Karpas-422 (cell line): ENCODE measurements at regions not wholly inside any gene's neighbourhood (a gene's known extent, or its start where the extent isn't known, plus 50 kb on each side); places are given as distances from the start of the nearest gene placed in this dataset.
A peak's percentile ranks its signal among the peaks of the same experiment; 100 is the strongest.

Experiments
- DNase-seq: peaks from one replicate; pipeline ENCODE4 v3.0.0-alpha.2; 2015
- H2AFZ ChIP-seq: fragments of 200-600 bp; sonication (generic); 2 replicates; pipeline ENCODE4 v1.6.1; 2014; ENCODE audit warnings: antibody characterized with exemption, low read length, mixed read lengths
- H3K27ac ChIP-seq: fragments of 200-600 bp; sonication (generic); 2 replicates; pipeline ENCODE4 v1.5.1; 2014; ENCODE audit warnings: mild to moderate bottlenecking, low read length, moderate library complexity
- H3K27me3 ChIP-seq: fragments of 200-600 bp; sonication (generic); 2 replicates; pipeline ENCODE4 v1.6.1; 2014; ENCODE audit warnings: low read length, mixed read lengths
- H3K36me3 ChIP-seq: fragments of 200-600 bp; sonication (generic); 2 replicates; pipeline ENCODE4 v1.6.1; 2014; ENCODE audit warnings: low read length, mixed read lengths; ENCODE audit not compliant: insufficient read depth
- H3K4me1 ChIP-seq: fragments of 200-600 bp; sonication (generic); 2 replicates; pipeline ENCODE4 v1.6.1; 2014; ENCODE audit warnings: mild to moderate bottlenecking, low read length, mixed read lengths
- H3K4me2 ChIP-seq: fragments of 200-600 bp; sonication (generic); 2 replicates; pipeline ENCODE4 v1.6.1; 2014; ENCODE audit warnings: low read length, low read depth, mild to moderate bottlenecking; ENCODE audit not compliant: poor library complexity, severe bottlenecking
- H3K4me3 ChIP-seq: fragments of 200-600 bp; sonication (generic); 2 replicates; pipeline ENCODE4 v1.5.1; 2014; ENCODE audit warnings: mild to moderate bottlenecking, antibody characterized with exemption, low read length, mixed read lengths
- H3K79me2 ChIP-seq: fragments of 200-600 bp; sonication (generic); 2 replicates; pipeline ENCODE4 v1.6.1; 2014; ENCODE audit warnings: mild to moderate bottlenecking, low read length, mixed read lengths
- H3K9ac ChIP-seq: fragments of 200-600 bp; sonication (generic); 2 replicates; pipeline ENCODE4 v1.6.0; 2014; ENCODE audit warnings: low read length
- H3K9me2 ChIP-seq: fragments of 200-600 bp; sonication (generic), shearing (Covaris generic); replicated peaks from 2 replicates; pipeline ENCODE4 v1.6.0; 2014; ENCODE audit warnings: mild to moderate bottlenecking, low read length, moderate library complexity; ENCODE audit not compliant: insufficient read depth
- H3K9me3 ChIP-seq: fragments of 300-700, 200-600 bp; sonication (generic); 2 replicates; pipeline ENCODE4 v1.6.1; 2014; ENCODE audit warnings: low read length, mixed read lengths
- H4K20me1 ChIP-seq: fragments of 200-600 bp; sonication (generic); 2 replicates; pipeline ENCODE4 v1.6.1; 2014; ENCODE audit warnings: mild to moderate bottlenecking, antibody characterized with exemption, low read length, low read depth; ENCODE audit not compliant: insufficient read depth

DNA sequence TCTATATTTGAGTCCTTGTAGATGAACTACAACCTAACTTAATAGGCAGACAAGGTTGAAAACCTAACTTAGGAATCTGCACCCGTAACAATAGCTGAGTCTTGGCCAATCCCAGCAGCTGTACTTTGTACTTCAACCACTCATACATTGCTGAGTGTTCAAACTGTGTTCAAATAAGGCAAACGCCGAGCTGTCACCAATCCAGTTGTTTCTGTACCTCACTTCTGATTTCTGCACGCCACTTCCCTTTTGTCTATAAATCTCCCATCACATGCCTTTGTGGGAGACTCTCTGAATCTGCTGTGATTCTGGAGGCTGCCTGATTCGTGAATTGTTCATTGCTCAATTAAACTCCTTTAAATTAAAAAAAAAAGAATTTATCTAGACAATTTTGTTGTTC is 167.8 kb upstream of the TUT7 start:
- Histone ChIP-seq H3K4me3 (no peak overlapping the region), H3K79me2 (no peaks in the 10 kb centered on the region), H3K36me3 (no peaks in the 10 kb centered on the region), H4K20me1 (no peaks in the 10 kb centered on the region), H3K27me3 (no peaks in the 10 kb centered on the region), H3K9ac (no peak overlapping the region), H3K4me1 (no peaks in the 10 kb centered on the region), H2AFZ (peak overlapping the region; percentile 27; the same call in 1 of the 2 replicates), H3K9me3 (no peaks in the 10 kb centered on the region), H3K4me2 (no peak overlapping the region), H3K27ac (no peak overlapping the region), H3K9me2 (no peaks in the 10 kb centered on the region)
- peak; percentile 46 for DNase-seq

DNA sequence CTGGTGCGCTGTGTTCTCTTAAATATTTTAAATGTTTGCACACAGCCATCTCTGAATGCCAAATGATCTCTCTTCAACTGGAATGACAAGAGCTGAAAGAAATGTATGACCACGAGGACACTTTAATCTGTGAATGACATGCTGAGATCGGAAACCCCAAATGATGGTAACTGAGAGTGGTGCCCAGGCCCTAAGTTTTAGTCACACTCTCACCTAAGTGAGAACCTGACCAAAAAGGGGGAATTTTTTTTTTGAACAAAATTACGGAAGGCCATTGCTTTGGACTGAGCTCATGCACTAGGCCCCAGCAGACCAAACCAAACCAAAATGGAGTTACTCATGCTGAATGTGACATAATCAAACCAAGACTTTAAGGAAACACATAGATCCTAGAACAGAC is 167.1 kb upstream of the TUT7 start:
- DNase-seq, result no peak

DNA sequence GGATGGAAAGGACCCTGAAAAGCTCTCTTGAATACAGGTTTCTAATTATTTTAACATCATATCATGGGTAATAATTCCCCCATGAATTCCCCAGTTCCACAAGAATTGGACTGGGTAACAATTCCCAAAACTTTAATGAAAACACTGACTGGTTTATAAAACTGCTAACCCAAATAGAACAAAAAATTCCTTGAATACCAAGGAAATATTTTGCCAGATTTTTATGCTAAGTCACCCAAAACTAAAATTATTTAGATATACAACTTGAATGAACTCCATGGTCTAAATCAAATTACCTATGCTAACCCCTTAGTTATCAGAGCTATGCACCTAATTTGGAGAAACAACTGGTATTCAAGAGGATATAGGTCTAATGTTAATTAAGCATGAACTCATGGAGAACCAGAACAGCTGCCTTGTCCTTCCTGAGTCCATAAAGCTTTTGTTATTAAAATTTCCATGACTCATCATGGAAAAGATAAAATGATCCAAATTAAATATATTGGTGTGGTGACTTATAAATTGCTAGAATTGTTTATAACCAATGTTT is 164.9 kb upstream of the TUT7 start:
- Histone ChIP-seq H3K27me3 (no peaks in the 10 kb centered on the region), H3K79me2 (no peaks in the 10 kb centered on the region), H2AFZ (no peak overlapping the region), H3K27ac (no peak overlapping the region), H3K9me3 (no peaks in the 10 kb centered on the region), H3K36me3 (no peaks in the 10 kb centered on the region), H4K20me1 (no peaks in the 10 kb centered on the region), H3K4me2 (no peak overlapping the region), H3K4me3 (no peak overlapping the region), H3K4me1 (no peaks in the 10 kb centered on the region), H3K9ac (no peak overlapping the region), H3K9me2 (no peaks in the 10 kb centered on the region)
- no peak for DNase-seq

More for the DNA sequence above, 167.1 kb upstream of the TUT7 start:
- no peaks in the 10 kb centered on the region for H3K4me1 ChIP-seq
- H3K27ac ChIP-seq, result no peak overlapping the region
- H3K4me2 ChIP-seq, result no peak overlapping the region
- no peak overlapping the region for H2AFZ ChIP-seq
- no peak overlapping the region for H3K4me3 ChIP-seq
- no peaks in the 10 kb centered on the region for H3K36me3 ChIP-seq
- no peaks in the 10 kb centered on the region for H3K27me3 ChIP-seq
- H4K20me1 ChIP-seq, result no peaks in the 10 kb centered on the region
- H3K9ac ChIP-seq, result no peak overlapping the region
- no peaks in the 10 kb centered on the region for H3K79me2 ChIP-seq
- no peaks in the 10 kb centered on the region for H3K9me3 ChIP-seq
- no peaks in the 10 kb centered on the region for H3K9me2 ChIP-seq

DNA sequence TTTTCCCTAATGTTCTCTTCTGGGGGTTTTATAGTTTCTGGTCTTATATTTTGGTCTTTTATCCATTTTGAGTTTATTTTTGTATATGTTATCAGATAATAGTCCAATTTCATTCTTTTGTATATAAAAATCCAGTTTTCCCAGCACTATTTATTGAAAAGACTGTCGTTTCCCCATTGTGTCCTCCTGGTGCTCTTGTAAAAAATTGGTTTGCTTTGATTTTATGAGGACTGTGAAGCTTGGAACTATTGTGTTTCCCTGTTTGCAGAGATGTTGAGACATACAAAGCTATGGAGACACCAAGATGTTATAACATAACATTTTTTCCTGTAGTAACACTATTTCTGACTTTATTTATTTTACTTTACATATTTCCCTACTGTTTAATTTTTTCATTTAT is 163.3 kb upstream of the TUT7 start:
- no peak overlapping the region for H3K4me2 ChIP-seq
- no peaks in the 10 kb centered on the region for H3K27me3 ChIP-seq
- DNase-seq, result no peak
- H3K4me1 ChIP-seq, result no peaks in the 10 kb centered on the region
- H3K9ac ChIP-seq, result no peak overlapping the region
- no peaks in the 10 kb centered on the region for H4K20me1 ChIP-seq
- no peak overlapping the region for H3K27ac ChIP-seq
- H3K79me2 ChIP-seq, result no peaks in the 10 kb centered on the region
- no peak overlapping the region for H3K4me3 ChIP-seq
- no peak overlapping the region for H2AFZ ChIP-seq
- no peaks in the 10 kb centered on the region for H3K9me3 ChIP-seq
- no peaks in the 10 kb centered on the region for H3K36me3 ChIP-seq
- no peaks in the 10 kb centered on the region for H3K9me2 ChIP-seq

DNA sequence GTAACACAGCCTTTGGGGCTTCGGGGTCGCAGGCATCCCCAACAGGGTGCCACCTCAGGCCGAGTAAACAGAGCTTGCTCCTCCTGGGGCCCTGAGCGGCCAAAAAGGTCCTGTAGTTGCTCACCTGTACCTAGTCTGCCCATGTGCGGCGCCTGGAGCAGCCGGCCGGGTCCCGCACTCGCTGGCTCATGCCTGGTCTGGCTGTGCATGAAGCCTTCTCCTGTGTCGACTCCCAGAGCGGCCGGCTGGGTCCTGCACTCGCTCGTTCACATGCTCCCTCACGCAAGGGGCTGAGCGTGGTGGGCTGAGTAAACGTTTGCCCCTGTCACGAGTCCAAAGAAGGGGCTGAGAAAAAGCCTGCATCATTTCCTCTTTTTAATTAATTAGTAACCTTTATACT is 162.4 kb upstream of the TUT7 start:
- Histone ChIP-seq H2AFZ (no peak overlapping the region), H3K4me2 (no peak overlapping the region), H3K9me3 (no peaks in the 10 kb centered on the region), H3K4me3 (no peak overlapping the region), H3K9me2 (no peaks in the 10 kb centered on the region), H3K4me1 (no peaks in the 10 kb centered on the region), H3K9ac (no peak overlapping the region), H4K20me1 (no peaks in the 10 kb centered on the region), H3K79me2 (no peaks in the 10 kb centered on the region), H3K27ac (no peak overlapping the region), H3K27me3 (no peaks in the 10 kb centered on the region), H3K36me3 (no peaks in the 10 kb centered on the region)
- no peak for DNase-seq

DNA sequence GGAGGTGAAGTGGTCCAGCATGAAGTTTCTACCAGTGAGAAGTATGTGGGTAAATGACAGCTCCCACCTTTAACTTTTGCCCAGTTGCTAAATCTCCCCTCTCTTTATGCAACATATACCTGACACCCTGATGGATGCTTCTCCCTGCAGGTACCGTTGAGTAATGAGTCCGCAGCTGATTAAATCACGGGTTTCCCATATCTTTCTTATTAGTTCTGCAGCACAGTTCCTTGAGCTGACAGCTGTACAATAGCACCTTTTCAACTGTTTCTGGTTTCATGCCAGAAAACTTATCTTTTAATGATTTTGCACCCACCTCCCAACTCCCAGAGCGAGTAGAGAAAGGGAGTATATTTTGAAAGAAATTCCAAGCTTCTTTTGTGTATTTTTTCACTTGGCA is 161.0 kb upstream of the TUT7 start:
- Histone ChIP-seq H3K9me3 (no peaks in the 10 kb centered on the region), H4K20me1 (no peaks in the 10 kb centered on the region), H2AFZ (no peak overlapping the region), H3K79me2 (no peaks in the 10 kb centered on the region), H3K4me2 (no peak overlapping the region), H3K27me3 (no peaks in the 10 kb centered on the region), H3K9me2 (no peaks in the 10 kb centered on the region), H3K9ac (no peak overlapping the region), H3K4me3 (no peak overlapping the region), H3K4me1 (no peaks in the 10 kb centered on the region), H3K27ac (no peak overlapping the region), H3K36me3 (no peaks in the 10 kb centered on the region)
- DNase-seq, result no peak

DNA sequence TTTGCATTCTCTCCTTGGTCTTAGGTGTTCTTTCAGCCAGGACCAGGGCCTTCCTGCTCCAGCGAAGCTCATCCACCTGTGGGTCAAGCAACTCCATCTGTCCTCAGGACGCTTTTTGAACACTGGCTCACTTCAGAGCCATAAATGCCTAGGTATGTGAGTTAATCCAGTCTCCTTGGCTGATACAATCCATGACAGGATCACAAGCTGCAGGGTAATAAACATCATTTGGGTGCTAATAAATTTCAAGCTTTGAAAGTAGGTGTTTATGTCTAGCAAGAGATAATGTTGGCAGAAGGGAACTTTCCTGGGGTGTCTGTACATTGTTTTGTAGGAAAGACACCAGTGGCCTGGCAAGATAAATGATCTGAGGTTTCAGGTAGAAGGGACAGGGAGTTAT is 159.2 kb upstream of the TUT7 start:
- Histone ChIP-seq H3K9me3 (no peaks in the 10 kb centered on the region), H2AFZ (no peak overlapping the region), H3K27me3 (no peaks in the 10 kb centered on the region), H3K27ac (no peak overlapping the region), H4K20me1 (no peaks in the 10 kb centered on the region), H3K36me3 (no peaks in the 10 kb centered on the region), H3K4me1 (no peaks in the 10 kb centered on the region), H3K4me2 (no peak overlapping the region), H3K9me2 (no peaks in the 10 kb centered on the region), H3K9ac (no peak overlapping the region), H3K79me2 (no peaks in the 10 kb centered on the region), H3K4me3 (no peak overlapping the region)
- DNase-seq, result no peak

DNA sequence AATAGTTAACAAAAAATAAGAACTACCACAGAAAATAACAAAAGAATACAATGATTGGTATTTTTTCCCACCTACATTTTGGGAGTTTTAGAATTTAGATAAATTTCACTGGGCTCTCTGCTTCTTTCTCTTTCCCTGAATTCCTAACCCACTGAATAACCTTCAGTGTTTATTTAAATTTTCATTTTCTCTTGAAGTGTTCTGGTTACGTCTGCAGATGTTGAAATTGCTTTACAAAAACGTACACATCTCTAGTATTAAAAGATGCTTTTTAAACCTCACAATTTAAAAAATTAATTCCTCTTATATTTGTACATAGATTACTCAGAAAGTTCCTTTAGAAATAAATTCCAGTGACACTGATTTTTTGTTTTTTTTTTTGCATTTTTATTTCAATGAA is 158.7 kb upstream of the TUT7 start:
- H4K20me1 ChIP-seq, result no peaks in the 10 kb centered on the region
- no peak overlapping the region for H3K27ac ChIP-seq
- no peaks in the 10 kb centered on the region for H3K9me3 ChIP-seq
- no peaks in the 10 kb centered on the region; the same call in 1 of the 2 replicates for H3K4me1 ChIP-seq
- H3K4me3 ChIP-seq, result no peak overlapping the region
- H2AFZ ChIP-seq, result no peak overlapping the region
- H3K27me3 ChIP-seq, result no peaks in the 10 kb centered on the region
- no peaks in the 10 kb centered on the region for H3K79me2 ChIP-seq
- no peak for DNase-seq
- no peaks in the 10 kb centered on the region for H3K9me2 ChIP-seq
- H3K9ac ChIP-seq, result no peak overlapping the region
- no peak overlapping the region for H3K4me2 ChIP-seq
- H3K36me3 ChIP-seq, result no peaks in the 10 kb centered on the region
